ENCODE measurements at regions not wholly inside any gene's neighbourhood (a gene's known extent, or its start where the extent isn't known, plus 50 kb on each side); places are given as distances from the start of the nearest gene placed in this dataset.

DNA sequence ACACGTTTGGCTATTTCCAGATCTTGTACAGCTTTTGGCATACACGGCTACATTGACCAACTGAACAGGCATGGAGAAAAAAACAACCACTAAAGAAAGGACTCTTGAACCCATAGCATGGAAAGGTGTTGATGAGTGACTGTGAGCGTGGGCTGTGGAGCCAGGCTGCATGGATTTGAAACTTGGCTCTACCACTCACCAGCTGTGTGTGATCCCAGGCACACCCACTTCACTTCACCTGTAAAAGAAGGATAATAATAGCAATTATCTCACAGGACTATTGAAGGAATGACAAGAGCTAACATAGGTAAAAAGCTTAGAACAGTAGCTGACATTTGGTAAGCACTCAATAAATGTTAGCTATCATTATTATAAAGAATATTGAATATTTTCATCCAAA lies 301.7 kb upstream of the CPEB2 start:
- DNase-seq: no peak
- Mint-ChIP-seq H3K27ac (no peak overlapping the region), H3K9me3 (no peaks in the 10 kb centered on the region), H3K4me1 (peaks cover 0 to 6% (median 0%) of the 10 kb centered on the region in 4 donors), H3K36me3 (no peaks in the 10 kb centered on the region), H3K4me3 (no peak overlapping the region), H3K27me3 (peaks cover 4% of the 10 kb centered on the region)
- H3K27ac ChIP-seq (ENCODE audit: insufficient read depth, low read length, poor library complexity, severe bottlenecking): no peak overlapping the region
- H3K4me1 ChIP-seq (ENCODE audit: control insufficient read depth, insufficient read depth, low read length, poor library complexity, severe bottlenecking): no peaks in the 10 kb centered on the region
- ATAC-seq (ENCODE audit: low read depth in 2 of 2): no peak
- no peaks in the 10 kb centered on the region for H3K36me3 ChIP-seq (ENCODE audit: control insufficient read depth, insufficient read depth, low read length)
- no peak overlapping the region for H3K4me3 ChIP-seq (ENCODE audit: low read depth, low read length)
- H3K9me3 ChIP-seq (ENCODE audit: control insufficient read depth in 2 of 2, low read length in 2 of 2): no peaks in the 10 kb centered on the region
- no peaks in the 10 kb centered on the region for H3K27me3 ChIP-seq (ENCODE audit: control insufficient read depth, insufficient read depth, low read length)

DNA sequence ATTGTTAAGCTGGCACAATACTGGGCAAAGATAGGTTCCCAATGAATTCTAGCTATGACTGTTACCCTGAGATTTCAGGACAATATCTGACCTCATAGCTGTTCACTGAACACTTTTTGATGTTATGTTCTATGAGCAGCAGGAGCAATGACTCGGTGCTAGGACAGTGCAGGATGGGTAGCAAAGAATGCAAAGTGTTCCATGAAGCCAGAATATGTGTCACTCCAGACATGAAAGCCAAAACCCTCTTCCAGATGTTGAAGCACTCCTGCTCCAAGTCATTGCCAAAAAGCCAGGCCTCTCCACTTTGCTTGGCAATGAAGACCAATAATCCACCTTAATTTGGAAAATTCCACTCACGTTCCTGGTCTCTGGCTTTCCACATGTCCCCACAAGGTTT lies 300.9 kb upstream of the CPEB2 start:
- H3K9me3 Mint-ChIP-seq: no peaks in the 10 kb centered on the region
- H3K4me1 ChIP-seq (ENCODE audit: control insufficient read depth, insufficient read depth, low read length, poor library complexity, severe bottlenecking): no peaks in the 10 kb centered on the region
- peaks cover 4% of the 10 kb centered on the region for H3K27me3 Mint-ChIP-seq
- no peaks in the 10 kb centered on the region for H3K36me3 ChIP-seq (ENCODE audit: control insufficient read depth, insufficient read depth, low read length)
- H3K36me3 Mint-ChIP-seq: no peaks in the 10 kb centered on the region
- no peaks in the 10 kb centered on the region for H3K27me3 ChIP-seq (ENCODE audit: control insufficient read depth, insufficient read depth, low read length)
- ATAC-seq (ENCODE audit: low read depth in 2 of 2) (no peak), DNase-seq (no peak)
- peaks cover 0 to 1% (median 0%) of the 10 kb centered on the region in 4 donors for H3K4me1 Mint-ChIP-seq
- H3K4me3 Mint-ChIP-seq: no peak overlapping the region
- no peak overlapping the region for H3K27ac ChIP-seq (ENCODE audit: insufficient read depth, low read length, poor library complexity, severe bottlenecking)
- no peak overlapping the region for H3K27ac Mint-ChIP-seq
- H3K4me3 ChIP-seq (ENCODE audit: low read depth, low read length): no peak overlapping the region
- H3K9me3 ChIP-seq (ENCODE audit: control insufficient read depth in 2 of 2, low read length in 2 of 2): no peaks in the 10 kb centered on the region

DNA sequence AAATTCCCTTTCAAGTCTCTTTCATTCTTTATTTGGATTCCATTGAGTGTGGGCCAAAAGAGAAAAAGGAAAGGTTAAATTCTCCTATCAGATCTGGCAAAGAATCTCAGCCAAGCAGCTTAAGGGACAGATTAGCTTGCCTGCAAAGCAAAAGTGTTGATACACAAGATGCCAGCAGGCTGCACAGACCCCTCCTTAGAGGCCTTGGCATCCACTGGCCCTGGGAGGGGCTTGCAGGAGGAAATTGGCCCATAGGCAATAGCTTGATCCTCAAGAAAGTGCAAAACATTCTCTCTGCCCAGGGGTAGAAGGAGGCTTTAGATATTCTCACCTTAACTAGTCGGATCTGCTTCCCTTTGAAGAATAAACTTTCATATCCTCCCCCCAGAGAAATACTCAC lies 300.4 kb upstream of the CPEB2 start:
- no peak for ATAC-seq (ENCODE audit: low read depth in 2 of 2)

DNA sequence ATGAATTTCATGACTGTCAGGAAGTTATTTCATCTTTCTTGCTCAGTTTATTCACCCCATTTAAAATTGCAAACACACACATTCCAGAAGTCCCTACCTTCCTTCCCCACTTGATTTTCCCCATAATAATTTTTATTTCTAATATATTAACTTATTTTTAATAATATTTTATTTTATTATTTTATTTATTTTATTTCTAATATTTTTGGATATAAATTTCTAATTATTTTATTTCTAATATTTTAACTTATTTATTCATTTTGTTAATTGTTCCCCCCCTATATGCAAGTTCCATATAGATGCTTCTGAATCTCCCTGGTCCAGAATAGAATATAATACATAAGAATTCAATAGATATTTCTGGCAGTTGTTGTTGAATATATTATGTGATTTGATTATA lies 293.7 kb upstream of the CPEB2 start:
- Mint-ChIP-seq H3K27me3 (no peaks in the 10 kb centered on the region), H3K36me3 (no peaks in the 10 kb centered on the region), H3K4me1 (no peaks in the 10 kb centered on the region), H3K4me3 (no peak overlapping the region), H3K9me3 (no peaks in the 10 kb centered on the region), H3K27ac (no peak overlapping the region)
- Histone ChIP-seq H3K4me3 (ENCODE audit: low read depth, low read length) (no peak overlapping the region), H3K27ac (ENCODE audit: insufficient read depth, low read length, poor library complexity, severe bottlenecking) (no peak overlapping the region), H3K9me3 (ENCODE audit: control insufficient read depth in 2 of 2, low read length in 2 of 2) (no peaks in the 10 kb centered on the region), H3K4me1 (ENCODE audit: control insufficient read depth, insufficient read depth, low read length, poor library complexity, severe bottlenecking) (no peaks in the 10 kb centered on the region), H3K36me3 (ENCODE audit: control insufficient read depth, insufficient read depth, low read length) (no peaks in the 10 kb centered on the region), H3K27me3 (ENCODE audit: control insufficient read depth, insufficient read depth, low read length) (peaks cover 3% of the 10 kb centered on the region)
- ATAC-seq (ENCODE audit: low read depth in 2 of 2): no peak
- DNase-seq: no peak

More for the DNA sequence above, 300.4 kb upstream of the CPEB2 start:
- no peaks in the 10 kb centered on the region for H3K36me3 Mint-ChIP-seq
- no peak overlapping the region for H3K27ac Mint-ChIP-seq
- Histone ChIP-seq H3K27me3 (ENCODE audit: control insufficient read depth, insufficient read depth, low read length) (no peaks in the 10 kb centered on the region), H3K9me3 (ENCODE audit: control insufficient read depth in 2 of 2, low read length in 2 of 2) (no peaks in the 10 kb centered on the region), H3K27ac (ENCODE audit: insufficient read depth, low read length, poor library complexity, severe bottlenecking) (no peak overlapping the region), H3K4me1 (ENCODE audit: control insufficient read depth, insufficient read depth, low read length, poor library complexity, severe bottlenecking) (no peaks in the 10 kb centered on the region), H3K4me3 (ENCODE audit: low read depth, low read length) (no peak overlapping the region), H3K36me3 (ENCODE audit: control insufficient read depth, insufficient read depth, low read length) (no peaks in the 10 kb centered on the region)
- peaks cover 4% of the 10 kb centered on the region for H3K27me3 Mint-ChIP-seq
- no peak overlapping the region for H3K4me3 Mint-ChIP-seq
- H3K4me1 Mint-ChIP-seq: no peaks in the 10 kb centered on the region
- DNase-seq: no peak
- no peaks in the 10 kb centered on the region for H3K9me3 Mint-ChIP-seq

DNA sequence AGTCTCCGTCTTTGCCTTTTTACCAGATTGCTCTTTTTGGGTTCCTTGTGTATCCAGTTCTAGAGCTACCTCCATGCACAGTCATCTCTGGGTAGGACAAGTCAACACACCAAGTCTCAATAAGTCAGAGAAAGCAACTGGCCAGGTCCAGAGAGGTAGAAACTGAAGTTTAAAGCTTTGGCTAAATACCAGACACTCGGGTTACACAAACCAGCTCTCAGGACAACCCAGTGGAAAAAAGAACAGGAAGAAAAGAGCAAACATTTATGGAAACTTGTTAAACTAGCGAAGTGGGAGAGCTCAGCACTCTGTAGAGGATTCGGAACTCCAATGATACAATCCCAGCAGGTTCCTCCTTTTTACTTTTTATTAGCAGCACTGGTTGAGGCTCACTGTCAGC lies 291.0 kb upstream of the CPEB2 start:
- Mint-ChIP-seq H3K4me1 (no peaks in the 10 kb centered on the region), H3K27me3 (no peaks in the 10 kb centered on the region), H3K36me3 (no peaks in the 10 kb centered on the region), H3K9me3 (no peaks in the 10 kb centered on the region), H3K4me3 (no peak overlapping the region), H3K27ac (no peak overlapping the region)
- H3K27me3 ChIP-seq (ENCODE audit: control insufficient read depth, insufficient read depth, low read length): peaks cover 3% of the 10 kb centered on the region
- H3K9me3 ChIP-seq (ENCODE audit: control insufficient read depth in 2 of 2, low read length in 2 of 2): no peaks in the 10 kb centered on the region
- no peaks in the 10 kb centered on the region for H3K36me3 ChIP-seq (ENCODE audit: control insufficient read depth, insufficient read depth, low read length)
- no peaks in the 10 kb centered on the region for H3K4me1 ChIP-seq (ENCODE audit: control insufficient read depth, insufficient read depth, low read length, poor library complexity, severe bottlenecking)
- H3K4me3 ChIP-seq (ENCODE audit: low read depth, low read length): no peak overlapping the region
- ATAC-seq (ENCODE audit: low read depth in 2 of 2) (no peak), DNase-seq (no peak)
- no peak overlapping the region for H3K27ac ChIP-seq (ENCODE audit: insufficient read depth, low read length, poor library complexity, severe bottlenecking)

DNA sequence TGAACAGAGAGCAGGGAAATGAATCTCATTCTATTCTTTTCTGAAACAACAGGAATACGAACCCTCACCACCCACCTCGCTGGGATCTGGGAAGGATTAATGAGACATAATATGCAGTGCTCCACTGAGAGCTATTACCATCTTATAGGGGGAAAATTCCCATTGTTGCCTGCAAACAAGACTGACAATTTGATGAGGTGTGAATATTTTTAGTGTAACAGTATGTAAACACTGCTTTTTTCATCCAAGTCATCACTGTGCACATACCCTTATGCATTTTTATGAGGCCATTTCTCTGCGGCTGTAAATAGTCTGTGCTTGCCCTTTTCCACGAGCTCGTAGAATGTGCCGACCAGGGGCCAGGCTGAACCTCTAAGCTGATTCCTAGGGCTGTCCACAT lies 285.6 kb upstream of the CPEB2 start:
- DNase-seq (no peak), ATAC-seq (ENCODE audit: low read depth in 2 of 2) (no peak)
- Mint-ChIP-seq H3K27me3 (peaks cover 7% of the 10 kb centered on the region), H3K4me1 (no peaks in the 10 kb centered on the region), H3K27ac (no peak overlapping the region), H3K36me3 (no peaks in the 10 kb centered on the region), H3K4me3 (no peak overlapping the region), H3K9me3 (peaks cover 0 to 7% (median 0%) of the 10 kb centered on the region in 7 donors)
- Histone ChIP-seq H3K36me3 (ENCODE audit: control insufficient read depth, insufficient read depth, low read length) (no peaks in the 10 kb centered on the region), H3K27ac (ENCODE audit: insufficient read depth, low read length, poor library complexity, severe bottlenecking) (no peak overlapping the region), H3K4me1 (ENCODE audit: control insufficient read depth, insufficient read depth, low read length, poor library complexity, severe bottlenecking) (no peaks in the 10 kb centered on the region), H3K27me3 (ENCODE audit: control insufficient read depth, insufficient read depth, low read length) (no peaks in the 10 kb centered on the region), H3K9me3 (ENCODE audit: control insufficient read depth in 2 of 2, low read length in 2 of 2) (no peaks in the 10 kb centered on the region), H3K4me3 (ENCODE audit: low read depth, low read length) (no peak overlapping the region)

DNA sequence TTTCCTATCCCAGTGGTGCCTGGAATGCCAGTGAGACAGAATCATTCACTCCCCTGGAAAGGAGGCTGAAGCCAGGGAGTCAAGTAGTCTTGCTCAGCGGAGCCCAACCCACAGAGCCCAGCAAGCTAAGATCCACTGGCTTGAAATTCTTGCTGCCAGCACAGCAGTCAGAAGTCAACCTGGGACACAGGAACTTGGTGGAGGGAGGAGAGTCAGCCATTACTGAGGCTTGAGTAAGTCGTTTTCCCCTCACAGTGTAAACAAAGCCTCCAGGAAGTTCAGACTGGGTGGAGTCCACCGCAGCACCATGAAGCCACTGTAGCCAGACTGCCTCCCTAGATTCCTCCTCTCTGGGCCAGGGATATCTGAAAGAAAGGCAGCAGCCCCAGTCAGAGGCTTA lies 283.2 kb upstream of the CPEB2 start:
- Mint-ChIP-seq H3K4me1 (no peaks in the 10 kb centered on the region), H3K27ac (no peak overlapping the region), H3K27me3 (peaks cover 11% of the 10 kb centered on the region), H3K4me3 (no peak overlapping the region), H3K9me3 (peaks cover 0 to 7% (median 1%) of the 10 kb centered on the region in 7 donors), H3K36me3 (no peaks in the 10 kb centered on the region)
- Histone ChIP-seq H3K4me1 (ENCODE audit: control insufficient read depth, insufficient read depth, low read length, poor library complexity, severe bottlenecking) (no peaks in the 10 kb centered on the region), H3K36me3 (ENCODE audit: control insufficient read depth, insufficient read depth, low read length) (no peaks in the 10 kb centered on the region), H3K9me3 (ENCODE audit: control insufficient read depth in 2 of 2, low read length in 2 of 2) (no peaks in the 10 kb centered on the region), H3K27ac (ENCODE audit: insufficient read depth, low read length, poor library complexity, severe bottlenecking) (no peak overlapping the region), H3K27me3 (ENCODE audit: control insufficient read depth, insufficient read depth, low read length) (no peaks in the 10 kb centered on the region), H3K4me3 (ENCODE audit: low read depth, low read length) (no peak overlapping the region)
- DNase-seq (peak in 1 of 3 donors; percentile 11), ATAC-seq (ENCODE audit: low read depth in 2 of 2) (no peak)

DNA sequence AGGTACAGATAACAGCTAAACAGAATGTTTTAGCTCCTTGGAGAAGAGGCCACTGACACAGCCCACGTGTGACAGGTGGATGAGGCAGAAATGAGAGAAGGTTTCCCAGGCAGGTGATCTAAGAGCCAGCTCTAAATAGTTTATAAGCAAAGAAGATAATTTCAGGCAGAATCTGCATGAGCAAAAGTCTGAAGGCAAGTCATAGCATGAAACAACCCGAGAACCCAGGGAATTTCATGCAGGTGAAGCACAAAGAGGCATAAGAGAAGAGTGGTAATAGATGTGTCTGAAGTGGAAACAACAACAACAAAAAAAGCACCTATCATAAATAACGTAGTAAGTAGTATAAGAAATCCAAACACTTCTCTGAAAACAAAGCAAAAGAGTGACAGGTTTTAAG lies 275.8 kb upstream of the CPEB2 start:
- Mint-ChIP-seq H3K9me3 (peaks cover under 1 to 8% (median 1%) of the 10 kb centered on the region in 7 donors), H3K4me1 (no peaks in the 10 kb centered on the region), H3K27ac (no peak overlapping the region), H3K4me3 (no peak overlapping the region), H3K36me3 (no peaks in the 10 kb centered on the region), H3K27me3 (peaks cover 13% of the 10 kb centered on the region)
- H3K27me3 ChIP-seq (ENCODE audit: control insufficient read depth, insufficient read depth, low read length): no peaks in the 10 kb centered on the region
- ATAC-seq (ENCODE audit: low read depth in 2 of 2) (no peak), DNase-seq (no peak)
- H3K36me3 ChIP-seq (ENCODE audit: control insufficient read depth, insufficient read depth, low read length): no peaks in the 10 kb centered on the region
- H3K27ac ChIP-seq (ENCODE audit: insufficient read depth, low read length, poor library complexity, severe bottlenecking): no peak overlapping the region
- H3K4me1 ChIP-seq (ENCODE audit: control insufficient read depth, insufficient read depth, low read length, poor library complexity, severe bottlenecking): no peaks in the 10 kb centered on the region
- no peaks in the 10 kb centered on the region for H3K9me3 ChIP-seq (ENCODE audit: control insufficient read depth in 2 of 2, low read length in 2 of 2)
- no peak overlapping the region for H3K4me3 ChIP-seq (ENCODE audit: low read depth, low read length)

Data from CD4-positive, CD25-positive, alpha-beta regulatory T cell (primary cell).